ENCODE measurements at regions not wholly inside any gene's neighbourhood (a gene's known extent, or its start where the extent isn't known, plus 50 kb on each side); places are given as distances from the start of the nearest gene placed in this dataset.

DNA sequence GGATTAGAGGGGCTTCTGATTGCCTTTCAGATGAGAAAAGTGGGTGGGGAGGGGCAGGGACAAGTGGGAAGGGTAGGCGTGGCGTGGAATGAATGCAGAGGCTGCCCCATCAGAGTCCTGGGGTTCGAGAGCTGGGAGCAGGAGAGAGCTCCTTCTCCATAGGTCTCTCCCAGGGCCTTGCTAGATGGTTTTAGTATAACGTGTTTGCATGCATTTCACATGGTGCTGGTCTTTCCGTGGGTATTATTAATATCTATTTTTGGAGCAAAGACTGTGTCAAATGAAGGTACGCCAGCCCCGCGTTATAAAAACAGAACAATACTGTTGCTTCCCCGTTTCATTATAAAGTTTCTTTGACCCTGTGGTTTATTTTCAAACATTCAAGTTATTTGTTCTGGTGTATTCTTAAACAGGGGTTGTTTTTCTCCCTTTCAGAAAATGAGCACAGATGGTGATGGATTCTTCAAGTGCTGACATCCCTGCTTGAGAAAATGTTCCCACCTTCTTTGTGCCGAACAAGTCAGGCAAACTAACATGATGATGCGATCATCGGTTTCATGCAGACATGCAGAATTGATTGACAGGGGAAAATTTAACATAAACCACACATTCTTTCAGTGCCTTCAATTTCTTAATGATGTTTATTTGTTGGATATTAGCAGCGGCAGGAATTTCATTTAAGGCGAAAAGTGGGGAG, 62.1 kb upstream of the ZNF536 start:
- no peaks in the 10 kb centered on the region for H3K36me3 ChIP-seq (ENCODE audit: control insufficient read depth in 2 of 2, insufficient read depth in 2 of 2, low read length in 2 of 2)
- H3K27me3 ChIP-seq (ENCODE audit: control insufficient read depth in 1 of 2, insufficient read depth in 2 of 2, low read length in 2 of 2) = peaks cover 2 to 3% of the 10 kb centered on the region in 2 donors
- H3K27ac ChIP-seq (ENCODE audit: low read length) = no peak overlapping the region
- no peaks in the 10 kb centered on the region for H3K9me3 ChIP-seq (ENCODE audit: control insufficient read depth in 2 of 2, low read length in 2 of 2)
- H3K4me3 ChIP-seq (ENCODE audit: low read length in 2 of 2) = no peak overlapping the region
- H3K9ac ChIP-seq (ENCODE audit: low read length in 2 of 2) = no peak overlapping the region
- H3K4me1 ChIP-seq (ENCODE audit: control insufficient read depth, insufficient read depth, low read length) = no peaks in the 10 kb centered on the region

- H3K36me3 ChIP-seq (ENCODE audit: control insufficient read depth in 2 of 2, insufficient read depth in 2 of 2, low read length in 2 of 2) = no peaks in the 10 kb centered on the region
- H3K27ac ChIP-seq (ENCODE audit: low read length) = no peak overlapping the region
- no peaks in the 10 kb centered on the region for H3K4me1 ChIP-seq (ENCODE audit: control insufficient read depth, insufficient read depth, low read length)
- H3K4me3 ChIP-seq (ENCODE audit: low read length in 2 of 2) = no peak overlapping the region
- H3K27me3 ChIP-seq (ENCODE audit: control insufficient read depth in 1 of 2, insufficient read depth in 2 of 2, low read length in 2 of 2) = peaks cover 2 to 3% of the 10 kb centered on the region in 2 donors
- no peaks in the 10 kb centered on the region for H3K9me3 ChIP-seq (ENCODE audit: control insufficient read depth in 2 of 2, low read length in 2 of 2)
- H3K9ac ChIP-seq (ENCODE audit: low read length in 2 of 2) = no peak overlapping the region
These were observed 61.5 kb upstream of the ZNF536 start for GRCh38 chr19:30310602-30311263.

DNA sequence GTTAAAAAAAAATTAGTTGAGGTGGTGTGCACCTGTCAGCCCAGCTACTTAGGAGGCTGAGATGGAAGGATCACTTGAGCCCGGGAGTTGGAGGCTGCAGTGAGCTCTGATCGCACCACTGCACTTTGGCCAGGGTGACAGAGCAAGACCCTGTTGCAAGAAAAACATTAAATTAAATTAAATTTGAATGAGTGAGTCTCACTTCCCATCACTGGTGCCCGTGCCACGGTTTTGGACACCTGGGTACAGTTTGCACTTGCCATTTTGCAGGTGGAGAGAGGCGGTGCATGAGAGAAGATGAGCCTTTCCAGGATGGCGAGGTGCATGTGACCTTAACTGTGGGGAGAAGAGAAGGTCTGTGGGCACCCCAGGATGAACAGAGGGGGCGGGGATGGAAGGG, 60.3 kb upstream of the ZNF536 start:
- Histone ChIP-seq H3K4me1 (ENCODE audit: control insufficient read depth, insufficient read depth, low read length) (no peaks in the 10 kb centered on the region), H3K27me3 (ENCODE audit: control insufficient read depth in 1 of 2, insufficient read depth in 2 of 2, low read length in 2 of 2) (peaks cover 2 to 3% of the 10 kb centered on the region in 2 donors), H3K4me3 (ENCODE audit: low read length in 2 of 2) (no peak overlapping the region), H3K27ac (ENCODE audit: low read length) (no peak overlapping the region), H3K9ac (ENCODE audit: low read length in 2 of 2) (no peak overlapping the region), H3K9me3 (ENCODE audit: control insufficient read depth in 2 of 2, low read length in 2 of 2) (no peaks in the 10 kb centered on the region), H3K36me3 (ENCODE audit: control insufficient read depth in 2 of 2, insufficient read depth in 2 of 2, low read length in 2 of 2) (no peaks in the 10 kb centered on the region)

GRCh38 chr19:30312582-30313352, 59.4 kb upstream of the ZNF536 start:
- no peak overlapping the region for H3K27ac ChIP-seq (ENCODE audit: low read length)
- peaks cover 0 to under 1% of the 10 kb centered on the region in 2 donors for H3K9me3 ChIP-seq (ENCODE audit: control insufficient read depth in 2 of 2, low read length in 2 of 2)
- no peak overlapping the region for H3K9ac ChIP-seq (ENCODE audit: low read length in 2 of 2)
- no peak overlapping the region for H3K4me3 ChIP-seq (ENCODE audit: low read length in 2 of 2)
- no peaks in the 10 kb centered on the region for H3K36me3 ChIP-seq (ENCODE audit: control insufficient read depth in 2 of 2, insufficient read depth in 2 of 2, low read length in 2 of 2)
- H3K27me3 ChIP-seq (ENCODE audit: control insufficient read depth in 1 of 2, insufficient read depth in 2 of 2, low read length in 2 of 2) = peaks cover 2 to 3% of the 10 kb centered on the region in 2 donors
- no peaks in the 10 kb centered on the region for H3K4me1 ChIP-seq (ENCODE audit: control insufficient read depth, insufficient read depth, low read length)

DNA sequence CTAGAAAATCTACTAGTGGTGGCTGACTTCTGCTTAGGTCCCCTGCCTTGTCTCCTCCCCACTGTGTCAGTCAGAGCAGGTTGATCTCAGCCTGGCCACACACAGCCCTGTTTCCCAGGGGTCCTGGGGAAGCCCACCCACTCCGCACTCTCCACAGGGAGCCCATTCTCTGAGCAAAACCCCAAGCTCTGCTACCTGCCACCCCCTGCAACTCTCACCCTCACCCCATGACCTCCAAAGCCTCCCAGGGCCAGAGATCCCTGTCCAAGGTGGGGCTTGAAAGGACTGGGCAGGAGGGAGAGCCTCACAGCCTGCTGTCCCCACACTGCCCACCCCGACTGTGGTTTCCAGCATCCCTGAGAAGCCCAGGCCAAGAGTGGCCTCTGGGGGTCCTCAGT, 58.8 kb upstream of the ZNF536 start:
- Histone ChIP-seq H3K36me3 (ENCODE audit: control insufficient read depth in 2 of 2, insufficient read depth in 2 of 2, low read length in 2 of 2) (no peaks in the 10 kb centered on the region), H3K9me3 (ENCODE audit: control insufficient read depth in 2 of 2, low read length in 2 of 2) (peaks cover 0 to 4% of the 10 kb centered on the region in 2 donors)

GRCh38 chr19:30314056-30314804, 58.0 kb upstream of the ZNF536 start:
- Histone ChIP-seq H3K9ac (ENCODE audit: low read length in 2 of 2) (no peak overlapping the region), H3K36me3 (ENCODE audit: control insufficient read depth in 2 of 2, insufficient read depth in 2 of 2, low read length in 2 of 2) (no peaks in the 10 kb centered on the region), H3K9me3 (ENCODE audit: control insufficient read depth in 2 of 2, low read length in 2 of 2) (peaks cover 0 to 4% of the 10 kb centered on the region in 2 donors), H3K4me3 (ENCODE audit: low read length in 2 of 2) (no peak overlapping the region), H3K4me1 (ENCODE audit: control insufficient read depth, insufficient read depth, low read length) (no peaks in the 10 kb centered on the region), H3K27me3 (ENCODE audit: control insufficient read depth in 1 of 2, insufficient read depth in 2 of 2, low read length in 2 of 2) (peaks cover 1 to 2% of the 10 kb centered on the region in 2 donors), H3K27ac (ENCODE audit: low read length) (no peak overlapping the region)

More for the DNA sequence above, 58.8 kb upstream of the ZNF536 start:
- Histone ChIP-seq H3K9ac (ENCODE audit: low read length in 2 of 2) (no peak overlapping the region), H3K27ac (ENCODE audit: low read length) (no peak overlapping the region), H3K27me3 (ENCODE audit: control insufficient read depth in 1 of 2, insufficient read depth in 2 of 2, low read length in 2 of 2) (peaks cover 2 to 3% of the 10 kb centered on the region in 2 donors), H3K4me1 (ENCODE audit: control insufficient read depth, insufficient read depth, low read length) (no peaks in the 10 kb centered on the region), H3K4me3 (ENCODE audit: low read length in 2 of 2) (no peak overlapping the region)

- peaks cover 0 to 2% of the 10 kb centered on the region in 2 donors for H3K27me3 ChIP-seq (ENCODE audit: control insufficient read depth in 1 of 2, insufficient read depth in 2 of 2, low read length in 2 of 2)
- no peaks in the 10 kb centered on the region for H3K4me1 ChIP-seq (ENCODE audit: control insufficient read depth, insufficient read depth, low read length)
- no peak overlapping the region for H3K27ac ChIP-seq (ENCODE audit: low read length)
These were observed 57.4 kb upstream of the ZNF536 start for GRCh38 chr19:30314805-30315155.

DNA sequence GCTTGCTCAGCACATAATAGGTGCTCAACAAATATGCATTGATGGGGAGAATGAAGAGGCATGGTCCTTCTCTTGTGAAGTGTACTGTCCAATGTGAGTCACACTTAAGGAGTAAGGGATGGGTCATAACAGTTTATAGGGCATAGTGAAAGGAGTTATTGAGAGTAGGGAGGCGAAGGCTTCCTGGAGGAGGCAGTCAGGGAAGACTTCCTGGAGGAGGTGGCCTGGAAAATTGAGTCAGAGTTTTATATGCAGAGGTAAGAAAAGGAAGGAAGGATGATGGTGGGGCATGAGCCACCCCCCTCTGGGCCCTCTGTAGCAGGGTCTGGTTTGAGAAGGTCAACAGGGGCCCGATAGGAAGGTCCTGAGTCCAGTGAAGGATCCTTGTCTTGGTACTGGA, 57.0 kb upstream of the ZNF536 start:
- H3K9ac ChIP-seq (ENCODE audit: low read length in 2 of 2) = no peak overlapping the region

More at GRCh38 chr19:30314805-30315155, 57.4 kb upstream of the ZNF536 start:
- Histone ChIP-seq H3K36me3 (ENCODE audit: control insufficient read depth in 2 of 2, insufficient read depth in 2 of 2, low read length in 2 of 2) (no peaks in the 10 kb centered on the region), H3K9me3 (ENCODE audit: control insufficient read depth in 2 of 2, low read length in 2 of 2) (peaks cover 0 to 4% of the 10 kb centered on the region in 2 donors), H3K4me3 (ENCODE audit: low read length in 2 of 2) (no peak overlapping the region), H3K9ac (ENCODE audit: low read length in 2 of 2) (no peak overlapping the region)

GRCh38 chr19:30316000-30316491, 56.1 kb upstream of the ZNF536 start:
- Histone ChIP-seq H3K27me3 (ENCODE audit: control insufficient read depth in 1 of 2, insufficient read depth in 2 of 2, low read length in 2 of 2) (peaks cover 0 to 2% of the 10 kb centered on the region in 2 donors), H3K4me3 (ENCODE audit: low read length in 2 of 2) (no peak overlapping the region), H3K36me3 (ENCODE audit: control insufficient read depth in 2 of 2, insufficient read depth in 2 of 2, low read length in 2 of 2) (no peaks in the 10 kb centered on the region), H3K9ac (ENCODE audit: low read length in 2 of 2) (no peak overlapping the region), H3K9me3 (ENCODE audit: control insufficient read depth in 2 of 2, low read length in 2 of 2) (peaks cover 0 to 4% of the 10 kb centered on the region in 2 donors), H3K27ac (ENCODE audit: low read length) (no peak overlapping the region), H3K4me1 (ENCODE audit: control insufficient read depth, insufficient read depth, low read length) (no peaks in the 10 kb centered on the region)

More for the DNA sequence above, 57.0 kb upstream of the ZNF536 start:
- peaks cover 0 to 4% of the 10 kb centered on the region in 2 donors for H3K9me3 ChIP-seq (ENCODE audit: control insufficient read depth in 2 of 2, low read length in 2 of 2)
- H3K4me1 ChIP-seq (ENCODE audit: control insufficient read depth, insufficient read depth, low read length) = no peaks in the 10 kb centered on the region
- peaks cover 0 to 2% of the 10 kb centered on the region in 2 donors for H3K27me3 ChIP-seq (ENCODE audit: control insufficient read depth in 1 of 2, insufficient read depth in 2 of 2, low read length in 2 of 2)
- H3K4me3 ChIP-seq (ENCODE audit: low read length in 2 of 2) = no peak overlapping the region
- H3K27ac ChIP-seq (ENCODE audit: low read length) = no peak overlapping the region
- no peaks in the 10 kb centered on the region for H3K36me3 ChIP-seq (ENCODE audit: control insufficient read depth in 2 of 2, insufficient read depth in 2 of 2, low read length in 2 of 2)

DNA sequence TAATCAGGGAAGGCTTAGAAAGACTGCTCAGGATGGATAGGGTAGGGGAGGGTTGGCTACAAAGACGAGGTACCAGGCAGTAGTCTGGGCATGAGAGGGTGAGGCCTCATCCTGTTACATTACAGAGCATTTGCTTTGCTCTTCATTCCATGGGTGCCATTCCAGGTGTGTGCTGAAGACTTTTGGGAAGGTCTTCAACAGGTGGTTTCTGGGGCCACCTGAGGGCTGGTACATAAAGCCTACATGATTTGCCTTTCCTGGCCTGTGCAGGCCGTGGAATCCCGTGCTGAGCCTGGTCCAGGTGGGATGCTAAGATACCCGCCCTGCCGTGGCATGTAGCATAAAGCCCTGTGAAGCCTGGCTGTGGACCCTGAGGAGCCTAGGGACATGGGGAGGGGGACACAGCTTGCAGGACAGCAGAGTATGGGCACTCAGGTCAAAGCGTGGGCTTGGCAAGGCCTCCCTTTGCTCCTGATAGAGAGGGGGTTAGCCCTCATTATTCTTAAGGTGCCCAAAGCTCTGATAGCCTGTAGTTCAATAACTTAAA, 55.6 kb upstream of the ZNF536 start:
- Histone ChIP-seq H3K4me3 (ENCODE audit: low read length in 2 of 2) (no peak overlapping the region), H3K27ac (ENCODE audit: low read length) (no peak overlapping the region), H3K4me1 (ENCODE audit: control insufficient read depth, insufficient read depth, low read length) (no peaks in the 10 kb centered on the region), H3K9me3 (ENCODE audit: control insufficient read depth in 2 of 2, low read length in 2 of 2) (peaks cover 0 to 4% of the 10 kb centered on the region in 2 donors), H3K36me3 (ENCODE audit: control insufficient read depth in 2 of 2, insufficient read depth in 2 of 2, low read length in 2 of 2) (no peaks in the 10 kb centered on the region), H3K9ac (ENCODE audit: low read length in 2 of 2) (no peak overlapping the region), H3K27me3 (ENCODE audit: control insufficient read depth in 1 of 2, insufficient read depth in 2 of 2, low read length in 2 of 2) (peaks cover 0 to 2% of the 10 kb centered on the region in 2 donors)

Data from stomach smooth muscle (tissue), 2 donors.